LNCaP clone FGC (cell line): ENCODE measurements at regions not wholly inside any gene's neighbourhood (a gene's known extent, or its start where the extent isn't known, plus 50 kb on each side); places are given as distances from the start of the nearest gene placed in this dataset.

ENCODE experiments used
- DNase-seq: peaks from one replicate; pipeline ENCODE4 v3.0.0-alpha.2; 2011; ENCODE audit warnings: low read depth
- H3K4me3 ChIP-seq: 2 replicates; pipeline ENCODE4 v1.5.1; 2011; ENCODE audit warnings: mild to moderate bottlenecking, low read depth, low read length, control low read depth
- TF ChIP-seq, protein P1 (sequence below): IDR thresholded peaks from 2 replicates; pipeline ENCODE4 v1.5.1; 2012; ENCODE audit warnings: mild to moderate bottlenecking; ENCODE audit not compliant: control insufficient read depth, insufficient read depth; ENCODE audit errors: extremely low read depth

DNA sequence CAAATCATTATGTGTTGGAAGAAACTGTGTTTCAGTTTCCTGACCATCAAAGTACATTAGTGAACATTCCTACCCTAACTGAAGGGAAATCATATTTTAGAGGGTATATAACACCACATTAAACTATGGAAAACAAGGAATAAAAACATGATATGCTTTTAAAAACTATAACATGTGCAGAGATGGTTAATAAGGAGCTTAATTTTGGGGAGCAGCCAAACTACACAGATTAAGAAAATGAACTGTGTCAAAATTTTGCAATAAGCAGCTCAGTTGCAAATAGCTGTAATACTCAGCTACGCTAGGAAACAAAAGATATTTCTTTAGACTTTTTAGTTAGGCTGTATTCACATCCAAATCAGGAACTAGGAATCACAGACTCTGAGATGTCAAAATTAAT lies 1115.7 kb upstream of the CELF2 start:
- TF ChIP-seq, protein P1, sequence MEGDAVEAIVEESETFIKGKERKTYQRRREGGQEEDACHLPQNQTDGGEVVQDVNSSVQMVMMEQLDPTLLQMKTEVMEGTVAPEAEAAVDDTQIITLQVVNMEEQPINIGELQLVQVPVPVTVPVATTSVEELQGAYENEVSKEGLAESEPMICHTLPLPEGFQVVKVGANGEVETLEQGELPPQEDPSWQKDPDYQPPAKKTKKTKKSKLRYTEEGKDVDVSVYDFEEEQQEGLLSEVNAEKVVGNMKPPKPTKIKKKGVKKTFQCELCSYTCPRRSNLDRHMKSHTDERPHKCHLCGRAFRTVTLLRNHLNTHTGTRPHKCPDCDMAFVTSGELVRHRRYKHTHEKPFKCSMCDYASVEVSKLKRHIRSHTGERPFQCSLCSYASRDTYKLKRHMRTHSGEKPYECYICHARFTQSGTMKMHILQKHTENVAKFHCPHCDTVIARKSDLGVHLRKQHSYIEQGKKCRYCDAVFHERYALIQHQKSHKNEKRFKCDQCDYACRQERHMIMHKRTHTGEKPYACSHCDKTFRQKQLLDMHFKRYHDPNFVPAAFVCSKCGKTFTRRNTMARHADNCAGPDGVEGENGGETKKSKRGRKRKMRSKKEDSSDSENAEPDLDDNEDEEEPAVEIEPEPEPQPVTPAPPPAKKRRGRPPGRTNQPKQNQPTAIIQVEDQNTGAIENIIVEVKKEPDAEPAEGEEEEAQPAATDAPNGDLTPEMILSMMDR = no peak
- H3K4me3 ChIP-seq = no peak overlapping the region
- DNase-seq = no peak

GRCh38 chr10:9910446-9910845 lies 1107.2 kb upstream of the CELF2 start:
- no peak overlapping the region for H3K4me3 ChIP-seq
- no peak for DNase-seq
- TF ChIP-seq, protein P1 = no peak

DNA sequence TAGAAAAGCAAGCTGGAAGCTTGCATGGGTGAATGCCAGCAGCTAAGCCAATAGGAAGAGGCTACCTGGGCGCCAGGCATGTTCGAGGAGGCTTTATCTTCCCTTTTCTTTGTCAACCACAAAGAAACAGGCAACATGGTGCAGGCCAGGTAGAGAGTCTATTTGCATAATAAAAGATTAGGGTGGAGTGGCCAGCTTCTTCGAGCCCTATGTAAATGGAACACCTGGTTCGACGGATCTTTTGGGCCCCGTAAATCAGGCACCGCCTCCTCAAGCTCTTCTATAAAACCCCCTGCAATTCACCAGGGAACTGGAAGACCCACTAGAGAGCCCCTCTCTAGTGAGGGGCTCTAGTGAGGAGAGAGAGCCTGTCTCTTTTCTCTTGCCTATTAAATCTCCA lies 1106.2 kb upstream of the CELF2 start:
- TF ChIP-seq, protein P1 = no peak
- DNase-seq = no peak
- no peak overlapping the region for H3K4me3 ChIP-seq

DNA sequence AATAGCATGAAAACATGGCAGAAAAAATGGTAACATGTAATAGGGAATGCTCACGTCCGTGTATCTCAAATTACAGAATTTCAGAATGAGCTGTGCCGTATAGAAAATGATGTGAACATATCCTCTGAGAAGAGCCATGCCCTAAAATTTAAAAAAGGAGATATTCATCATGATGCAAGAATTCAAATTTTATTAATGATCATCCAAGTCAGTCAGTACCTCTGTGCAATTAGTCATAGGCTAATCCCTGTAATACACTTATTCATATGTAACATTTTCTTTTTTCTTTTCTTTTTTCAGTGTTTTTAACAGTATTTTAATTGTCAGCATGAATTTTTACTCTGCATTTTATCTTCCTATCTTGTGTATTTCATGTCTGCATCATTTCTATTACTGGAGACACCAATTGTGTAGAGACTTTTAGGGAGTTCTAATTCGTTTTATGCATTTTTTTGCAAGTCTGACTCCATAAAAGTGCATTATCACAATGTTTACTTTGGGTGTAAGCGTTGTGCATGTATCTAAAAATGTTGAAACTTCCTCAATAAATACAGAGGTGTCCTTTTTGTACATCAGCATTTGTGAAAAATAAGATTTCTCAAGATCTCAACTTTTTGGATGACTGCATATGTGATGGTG lies 1103.7 kb upstream of the CELF2 start:
- TF ChIP-seq, protein P1 = no peak
- no peak for DNase-seq
- H3K4me3 ChIP-seq = no peak overlapping the region

DNA sequence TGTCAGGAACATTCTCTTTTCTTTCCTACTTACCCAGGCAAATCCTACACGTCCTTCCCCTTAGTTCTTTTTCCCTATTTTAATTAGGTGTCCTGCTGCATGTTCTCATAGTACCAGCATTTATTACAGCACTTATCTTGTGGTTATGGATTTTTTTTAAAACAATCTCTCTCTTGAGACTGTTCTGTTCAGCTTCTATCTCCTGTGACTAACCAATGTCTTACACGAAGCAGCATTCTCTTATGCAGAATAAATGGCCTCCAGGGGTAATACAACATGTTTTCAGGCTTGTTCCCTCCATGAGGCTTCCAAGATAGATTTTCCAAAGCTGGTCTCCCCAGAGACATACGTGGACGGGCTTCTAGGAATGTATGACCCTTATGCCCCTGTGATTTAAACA lies 1096.1 kb upstream of the CELF2 start:
- no peak for DNase-seq
- TF ChIP-seq, protein P1 = no peak

GRCh38 chr10:9922126-9922870 lies 1095.4 kb upstream of the CELF2 start:
- no peak overlapping the region for H3K4me3 ChIP-seq
- TF ChIP-seq, protein P1 = no peak
- no peak for DNase-seq

More for the DNA sequence above, 1096.1 kb upstream of the CELF2 start:
- no peak overlapping the region for H3K4me3 ChIP-seq
